ENCODE measurements at regions not wholly inside any gene's neighbourhood (a gene's known extent, or its start where the extent isn't known, plus 50 kb on each side); places are given as distances from the start of the nearest gene placed in this dataset.

DNA sequence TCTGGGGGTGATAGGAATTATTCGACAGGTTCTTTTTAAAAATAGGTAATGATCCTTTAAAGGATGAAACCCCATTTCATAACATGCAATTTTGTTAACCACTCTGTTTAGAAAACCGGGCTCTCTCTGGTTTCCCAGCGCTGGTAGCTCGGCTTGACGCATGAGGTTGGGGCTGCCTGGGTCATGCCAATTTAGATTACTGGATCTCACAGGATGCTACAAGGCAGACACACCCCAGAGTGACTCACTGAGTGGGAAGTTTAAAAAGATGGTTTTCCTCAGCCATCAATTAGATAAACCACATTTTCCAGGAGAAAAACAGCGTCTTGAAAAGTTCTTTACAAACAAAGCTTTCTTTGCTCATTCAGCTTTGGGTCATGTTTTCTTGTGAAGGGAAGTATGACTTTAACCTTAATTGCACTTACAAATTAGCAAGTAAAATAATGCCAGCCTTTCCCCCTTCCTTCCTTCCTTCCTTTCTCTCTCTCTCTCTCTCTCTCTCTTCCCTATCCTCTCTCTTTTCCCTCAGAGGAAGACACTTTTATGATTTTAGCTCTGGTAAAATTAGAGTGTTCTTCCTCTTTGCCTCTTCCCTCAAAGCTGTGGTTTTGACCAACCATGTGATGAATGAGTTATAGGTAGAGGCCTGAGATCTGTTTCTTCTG is 99.8 kb downstream of the EPDR1 start:
- Histone ChIP-seq H3K36me3 (replicated peaks) (no peaks in the 10 kb centered on the region), H3K4me3 (ENCODE audit: low read depth, low read length) (no peak overlapping the region), H3K27me3 (replicated peaks) (no peaks in the 10 kb centered on the region), H3K27ac (no peak overlapping the region)
- in situ Hi-C loops (cut with HindIII; ENCODE audit: low pct_ligation_motif_present, low sequenced_read_pairs), result no loop called here
- DNase-seq, result peak; percentile 19
- TF ChIP-seq, protein P1, sequence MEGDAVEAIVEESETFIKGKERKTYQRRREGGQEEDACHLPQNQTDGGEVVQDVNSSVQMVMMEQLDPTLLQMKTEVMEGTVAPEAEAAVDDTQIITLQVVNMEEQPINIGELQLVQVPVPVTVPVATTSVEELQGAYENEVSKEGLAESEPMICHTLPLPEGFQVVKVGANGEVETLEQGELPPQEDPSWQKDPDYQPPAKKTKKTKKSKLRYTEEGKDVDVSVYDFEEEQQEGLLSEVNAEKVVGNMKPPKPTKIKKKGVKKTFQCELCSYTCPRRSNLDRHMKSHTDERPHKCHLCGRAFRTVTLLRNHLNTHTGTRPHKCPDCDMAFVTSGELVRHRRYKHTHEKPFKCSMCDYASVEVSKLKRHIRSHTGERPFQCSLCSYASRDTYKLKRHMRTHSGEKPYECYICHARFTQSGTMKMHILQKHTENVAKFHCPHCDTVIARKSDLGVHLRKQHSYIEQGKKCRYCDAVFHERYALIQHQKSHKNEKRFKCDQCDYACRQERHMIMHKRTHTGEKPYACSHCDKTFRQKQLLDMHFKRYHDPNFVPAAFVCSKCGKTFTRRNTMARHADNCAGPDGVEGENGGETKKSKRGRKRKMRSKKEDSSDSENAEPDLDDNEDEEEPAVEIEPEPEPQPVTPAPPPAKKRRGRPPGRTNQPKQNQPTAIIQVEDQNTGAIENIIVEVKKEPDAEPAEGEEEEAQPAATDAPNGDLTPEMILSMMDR (IDR thresholded peaks at IDR 0.05; ENCODE audit: low read depth, low read length, missing control alignments), result no peak

DNA sequence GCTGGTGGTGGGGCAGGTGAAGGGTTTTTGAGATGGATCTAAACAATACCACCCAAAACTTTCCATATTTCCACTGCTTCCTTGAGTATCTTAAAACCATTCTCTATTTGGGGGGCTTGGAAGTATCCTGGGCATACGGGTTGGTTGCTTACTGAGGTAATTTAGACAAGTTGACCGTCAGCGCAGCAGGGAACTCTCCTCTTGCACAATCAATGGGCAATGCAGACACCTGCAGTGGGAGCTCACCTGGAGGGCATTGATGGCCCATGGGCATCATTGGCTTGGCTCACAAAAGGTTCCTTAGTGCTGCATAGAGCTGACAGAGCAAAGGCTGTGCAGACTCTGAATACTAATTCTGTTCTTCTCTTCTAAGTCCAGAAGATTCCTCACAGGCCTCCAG is 101.5 kb downstream of the EPDR1 start:
- DNase-seq, result no peak
- TF ChIP-seq, protein P1 (IDR thresholded peaks at IDR 0.05; ENCODE audit: low read depth, low read length, missing control alignments), result no peak
- no peak overlapping the region for H3K4me3 ChIP-seq (ENCODE audit: low read depth, low read length)
- no peaks in the 10 kb centered on the region for H3K27me3 ChIP-seq (replicated peaks)
- in situ Hi-C loops (cut with HindIII; ENCODE audit: low pct_ligation_motif_present, low sequenced_read_pairs), result no loop called here
- H3K36me3 ChIP-seq (replicated peaks), result no peaks in the 10 kb centered on the region
- no peak overlapping the region for H3K27ac ChIP-seq

DNA sequence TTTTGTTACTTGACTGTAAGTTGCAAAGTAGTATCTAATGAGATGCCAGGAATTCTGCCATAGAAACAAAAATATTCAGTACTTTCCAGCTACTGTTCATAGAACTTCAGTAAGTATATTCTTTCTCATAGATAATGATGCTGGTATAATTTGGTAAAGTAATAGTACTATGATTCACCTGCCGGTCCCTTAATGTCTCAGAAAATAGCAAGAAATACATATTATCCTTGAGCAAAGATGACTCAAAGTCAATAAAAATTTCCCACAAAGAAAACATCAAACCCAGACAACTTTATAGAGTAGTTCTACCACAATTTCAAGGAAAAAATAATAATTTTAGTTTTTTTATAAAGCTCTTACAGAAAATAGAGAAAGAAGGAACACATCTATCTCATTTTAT is 105.4 kb downstream of the EPDR1 start:
- in situ Hi-C loops (cut with HindIII; ENCODE audit: low pct_ligation_motif_present, low sequenced_read_pairs), result no loop called here
- no peak overlapping the region for H3K4me3 ChIP-seq (ENCODE audit: low read depth, low read length)
- H3K27ac ChIP-seq, result no peak overlapping the region
- no peaks in the 10 kb centered on the region for H3K27me3 ChIP-seq (replicated peaks)
- no peaks in the 10 kb centered on the region for H3K36me3 ChIP-seq (replicated peaks)
- no peak for DNase-seq
- TF ChIP-seq, protein P1 (IDR thresholded peaks at IDR 0.05; ENCODE audit: low read depth, low read length, missing control alignments), result no peak

DNA sequence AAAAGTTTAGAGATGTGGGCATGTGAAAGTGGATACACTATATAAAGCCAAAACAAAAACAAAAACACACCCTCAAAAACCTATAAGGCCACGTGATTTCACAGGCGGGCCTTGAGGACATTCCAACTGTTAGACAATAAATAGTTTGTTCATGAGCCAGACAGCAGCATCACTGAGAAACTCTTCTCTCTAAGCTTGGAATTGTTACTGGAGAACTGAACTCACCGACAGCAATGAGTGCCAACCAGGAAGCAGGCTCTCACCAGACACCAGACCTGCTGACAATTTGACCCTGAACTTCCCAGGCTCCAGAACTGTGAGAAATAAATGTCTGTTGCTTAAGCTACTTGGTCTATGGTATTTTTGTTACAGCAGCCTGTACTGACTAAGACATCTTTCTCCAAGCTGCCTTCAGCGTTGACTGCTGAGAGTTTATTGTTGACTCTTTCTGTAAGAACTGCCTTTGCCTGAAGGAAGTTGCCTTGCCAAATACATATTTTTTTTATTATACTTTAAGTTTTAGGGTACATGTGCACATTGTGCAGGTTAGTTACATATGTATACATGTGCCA is 107.5 kb downstream of the EPDR1 start:
- TF ChIP-seq, protein P1 (IDR thresholded peaks at IDR 0.05; ENCODE audit: low read depth, low read length, missing control alignments), result no peak
- DNase-seq, result peak; percentile 19
- no peaks in the 10 kb centered on the region for H3K27me3 ChIP-seq (replicated peaks)
- no peak overlapping the region for H3K4me3 ChIP-seq (ENCODE audit: low read depth, low read length)
- no peaks in the 10 kb centered on the region for H3K36me3 ChIP-seq (replicated peaks)
- in situ Hi-C loops (cut with HindIII; ENCODE audit: low pct_ligation_motif_present, low sequenced_read_pairs), result no loop called here
- H3K27ac ChIP-seq, result no peak overlapping the region

DNA sequence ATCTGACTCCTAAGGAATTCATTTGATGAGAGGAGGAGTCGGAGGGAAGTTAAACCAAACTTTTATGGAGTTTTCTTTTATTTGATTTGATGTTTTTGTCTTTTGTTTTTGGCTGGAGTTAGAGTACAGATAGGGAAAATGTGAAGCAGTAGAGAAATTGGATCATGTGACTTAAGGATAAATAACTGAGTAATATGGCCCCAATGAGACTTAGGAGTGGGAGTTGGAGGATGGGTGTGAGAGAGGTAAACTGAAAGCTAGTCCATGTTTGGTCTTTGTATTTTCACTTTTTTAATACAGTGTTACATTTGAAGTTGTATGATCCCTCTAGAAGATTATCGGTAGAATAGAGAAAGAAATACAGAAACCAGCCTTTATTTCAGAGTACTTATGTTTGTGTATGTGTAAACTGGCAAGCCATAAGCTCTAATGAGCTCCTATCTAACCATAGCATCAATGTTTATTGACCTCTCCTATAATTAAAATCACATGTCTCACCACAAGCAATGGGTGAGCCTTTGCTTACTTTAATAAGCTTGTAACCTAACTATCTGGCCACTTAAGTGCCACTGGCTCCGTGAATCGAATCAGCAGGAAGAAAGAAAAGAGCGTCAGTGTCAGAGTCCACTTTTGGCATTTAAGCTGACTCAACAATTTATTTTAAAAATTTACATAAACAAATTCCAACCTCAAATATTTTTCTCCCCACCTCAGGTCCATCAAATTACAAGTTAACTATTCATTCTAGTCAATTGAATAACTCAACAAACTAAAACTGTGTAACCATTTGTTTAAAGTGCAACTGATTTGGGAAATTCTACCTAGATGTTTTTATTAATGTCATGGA is 113.8 kb downstream of the EPDR1 start:
- H3K27me3 ChIP-seq (replicated peaks), result no peaks in the 10 kb centered on the region
- no peak overlapping the region for H3K4me3 ChIP-seq (ENCODE audit: low read depth, low read length)
- H3K27ac ChIP-seq, result no peak overlapping the region
- H3K36me3 ChIP-seq (replicated peaks), result no peaks in the 10 kb centered on the region
- TF ChIP-seq, protein P1 (IDR thresholded peaks at IDR 0.05; ENCODE audit: low read depth, low read length, missing control alignments), result no peak
- DNase-seq, result no peak
- in situ Hi-C loops (cut with HindIII; ENCODE audit: low pct_ligation_motif_present, low sequenced_read_pairs), result no loop called here

All from brain microvascular endothelial cell (primary cell).